GM12878 (cell line): ENCODE measurements at regions not wholly inside any gene's neighbourhood (a gene's known extent, or its start where the extent isn't known, plus 50 kb on each side); places are given as distances from the start of the nearest gene placed in this dataset.

Source experiments
- ATAC-seq: fragments of 200-7000 bp; cut with Tn5 transposase; 3 replicates; pipeline ENCODE4 v1.9.1; 2020; ENCODE audit warnings: mild to moderate bottlenecking, moderate library complexity
- BruUV-seq: library from RNA; stranded (reverse); fragments of 400-500 nt; replicated peaks from 2 replicates; lab custom pipeline; 2021; lab: Mats Ljungman, UMichigan
- CTCF ChIA-PET: fragments of 300-600 bp; sonication (Branson Sonifier 250); formaldehyde crosslinking; extraction: SDS; loops from one replicate; lab custom pipeline; 2021; ENCODE audit warnings: inconsistent platforms; lab: Yijun Ruan, JAX
- POLR2A ChIA-PET: fragments of 350-600 bp; formaldehyde crosslinking; extraction: SDS; loops from one replicate; lab custom pipeline; 2021; ENCODE audit warnings: inconsistent platforms; lab: Charles Lee
- RAD21 ChIA-PET: fragments of 300-600 bp; sonication (Branson Sonifier 250); formaldehyde crosslinking; loops from one replicate; lab custom pipeline; 2023; ENCODE audit warnings: antibody characterized with exemption; ENCODE audit not compliant: unreplicated experiment; lab: Charles Lee
- SMC1A ChIA-PET: fragments of 300-600 bp; sonication (Branson Sonifier 250); formaldehyde crosslinking; loops from one replicate; lab custom pipeline; 2023; ENCODE audit not compliant: unreplicated experiment, uncharacterized antibody; lab: Charles Lee
- DNase-seq: peaks from one replicate; pipeline ENCODE4 v3.0.0-alpha.2; 2011; ENCODE audit warnings: low read depth, low spot score
- FAIRE-seq: peaks from 3 replicates; lab custom pipeline; 2011; peaks lifted over from hg19 to GRCh38; lab: Jason Lieb, UNC
- H2AFZ ChIP-seq: 2 replicates; pipeline ENCODE4 v1.6.0; 2011; ENCODE audit warnings: low read depth, low read length, control low read depth; ENCODE audit not compliant: control insufficient read depth
- H3K27ac ChIP-seq: 2 replicates; pipeline ENCODE4 v1.5.1; 2011; ENCODE audit warnings: control low read depth; ENCODE audit not compliant: control insufficient read depth, insufficient read depth
- H3K27me3 ChIP-seq, 2 experiments: replicated peaks in 1 of 2; 2 replicates each; pipeline versions ENCODE4 v1.6.0 to v1.6.1; 2011; ENCODE audit warnings: low read length in 1 of 2; ENCODE audit not compliant: control insufficient read depth in 2 of 2, insufficient read depth in 2 of 2
- H3K36me3 ChIP-seq, 2 experiments: 2 replicates each; pipeline ENCODE4 v1.5.1; 2011; ENCODE audit warnings: low read length in 1 of 2; ENCODE audit not compliant: control insufficient read depth in 2 of 2, insufficient read depth in 2 of 2
- H3K4me1 ChIP-seq: 2 replicates; pipeline ENCODE4 v1.6.1; 2011; ENCODE audit warnings: mild to moderate bottlenecking, low read length, moderate library complexity, mixed read lengths; ENCODE audit not compliant: control insufficient read depth, insufficient read depth
- H3K4me2 ChIP-seq: 2 replicates; pipeline ENCODE4 v1.6.0; 2011; ENCODE audit warnings: control low read depth; ENCODE audit not compliant: control insufficient read depth, insufficient read depth
- H3K4me3 ChIP-seq: fragments of 200-600 bp; sonication (generic); 2 replicates; pipeline ENCODE4 v1.5.1; 2016
- H3K79me2 ChIP-seq: 2 replicates; pipeline ENCODE4 v1.6.0; 2011; ENCODE audit warnings: low read length; ENCODE audit not compliant: control insufficient read depth, insufficient read depth
- H3K9ac ChIP-seq: 2 replicates; pipeline ENCODE4 v1.8.0; 2011; ENCODE audit warnings: low read length, control low read depth, mixed read lengths; ENCODE audit not compliant: control insufficient read depth, insufficient read depth
- H3K9me3 ChIP-seq: replicated peaks from 3 replicates; pipeline ENCODE4 v1.5.1; 2011; ENCODE audit warnings: mild to moderate bottlenecking, low read length; ENCODE audit not compliant: control insufficient read depth, insufficient read depth
- H4K20me1 ChIP-seq: 2 replicates; pipeline ENCODE4 v1.6.0; 2011; ENCODE audit not compliant: control insufficient read depth, insufficient read depth
- BCLAF1 ChIP-seq: fragments of 450-650 bp; IDR thresholded peaks from 2 replicates; pipeline ENCODE4 v1.6.1; 2017; ENCODE audit warnings: antibody characterized with exemption, mild to moderate bottlenecking, moderate library complexity
- BHLHE40 ChIP-seq, 2 experiments: fragments of 450-650 bp in 1 of 2; IDR thresholded peaks; 2 replicates each; pipeline ENCODE4 v1.6.1; 2011 to 2017; ENCODE audit warnings: low read depth in 2 of 2, borderline replicate concordance in 1 of 2, improper control_type of control experiment in 1 of 2, low read length in 1 of 2, mild to moderate bottlenecking in 1 of 2
- DPF2 ChIP-seq: fragments of 450-650 bp; IDR thresholded peaks from 2 replicates; pipeline ENCODE4 v1.6.1; 2017; ENCODE audit warnings: mild to moderate bottlenecking
- EGR1 ChIP-seq, 2 experiments: IDR thresholded peaks; 1 replicate in 1 of 2; 2 replicates in 1 of 2; pipeline ENCODE4 v1.6.1; 2011 to 2012; ENCODE audit warnings: low read depth in 2 of 2, low read length in 2 of 2, borderline replicate concordance in 1 of 2, mild to moderate bottlenecking in 1 of 2, moderate library complexity in 1 of 2
- EP300 ChIP-seq, 2 experiments: fragments of 150-350 bp in 1 of 2; IDR thresholded peaks; 2 replicates each; pipeline ENCODE4 v1.6.1; 2011 to 2012; ENCODE audit warnings: low read depth in 2 of 2, low read length in 2 of 2, borderline replicate concordance in 1 of 2, improper control_type of control experiment in 1 of 2, inconsistent platforms in 1 of 2; ENCODE audit not compliant: control insufficient read depth in 1 of 2
- IKZF2 ChIP-seq, 2 experiments: fragments of 450-650 bp; IDR thresholded peaks; 2 replicates each; pipeline ENCODE4 v1.6.1; 2017; ENCODE audit warnings: mild to moderate bottlenecking in 2 of 2, moderate library complexity in 2 of 2
- IRF5 ChIP-seq: fragments of 450-650 bp; IDR thresholded peaks from 2 replicates; pipeline ENCODE4 v1.6.1; 2017; ENCODE audit warnings: borderline replicate concordance
- MAX ChIP-seq: IDR thresholded peaks from 2 replicates; pipeline ENCODE4 v1.6.1; 2012; ENCODE audit warnings: low read depth, low read length, improper control_type of control experiment
- NR2C2 ChIP-seq: IDR thresholded peaks from 2 replicates; pipeline ENCODE4 v1.6.1; 2011; ENCODE audit warnings: borderline replicate concordance, low read depth; ENCODE audit not compliant: control insufficient read depth, insufficient read length
- PRDM15 ChIP-seq: fragments of 450-650 bp; formaldehyde crosslinking; IDR thresholded peaks from 2 replicates; pipeline ENCODE4 v1.4.0; 2020; ENCODE audit warnings: mild to moderate bottlenecking, moderate library complexity
- RCOR1 ChIP-seq: conservative IDR thresholded peaks from 2 replicates; pipeline ENCODE4 v1.6.1; 2012; ENCODE audit warnings: low read depth, low read length, improper control_type of control experiment
- SPI1 ChIP-seq: IDR thresholded peaks from 2 replicates; pipeline ENCODE4 v1.6.1; 2011; ENCODE audit warnings: low read depth, mild to moderate bottlenecking, low read length, moderate library complexity, borderline replicate concordance; ENCODE audit not compliant: insufficient read depth
- TBL1XR1 ChIP-seq: IDR thresholded peaks from 2 replicates; pipeline ENCODE4 v1.6.1; 2012; ENCODE audit warnings: low read depth, low read length, improper control_type of control experiment
- TCF3 ChIP-seq: IDR thresholded peaks from 2 replicates; pipeline ENCODE4 v1.6.1; 2012; ENCODE audit warnings: low read depth, mild to moderate bottlenecking, low read length, borderline replicate concordance; ENCODE audit not compliant: insufficient read depth
- WRNIP1 ChIP-seq: IDR thresholded peaks from 2 replicates; pipeline ENCODE4 v1.6.1; 2011; ENCODE audit warnings: low read depth, low read length, improper control_type of control experiment, borderline replicate concordance
- WGBS: methylation state at CpG from one replicate; pipeline ENCODE4 v1.1.6; 2016; ENCODE audit warnings: low lambda C conversion rate; ENCODE audit not compliant: insufficient replicate concordance, insufficient coverage; ENCODE audit errors: missing lambda C conversion rate; 5-methylcytosine and 5-hydroxymethylcytosine counted together
- in situ Hi-C: fragments of 300-500 bp; cut with MboI; formaldehyde crosslinking; loops from 9 replicates; pipeline ENCODE4 v1.14.3; 2018; ENCODE audit warnings: mixed read lengths
- intact Hi-C: fragments of 100-400 bp; cut with micrococcal nuclease; formaldehyde crosslinking; loops from one replicate; pipeline ENCODE4 v1.14.2; 2022; ENCODE audit not compliant: unreplicated experiment

- TF ChIP-seq RCOR1, result no peak
- TF ChIP-seq BHLHE40 (IDR thresholded peaks at IDR 0.05; ENCODE audit: borderline replicate concordance in 1 of 2, low read depth in 2 of 2, low read length in 1 of 2), result no peak
- TF ChIP-seq MAX, result no peak
- no peak for TF ChIP-seq IKZF2 (IDR thresholded peaks at IDR 0.05)
Measured at GRCh38 chr4:14294611-14295010, 667.1 kb upstream of the BOD1L1 start (continued).

GRCh38 chr4:14299166-14299565, 671.6 kb upstream of the BOD1L1 start:
- no peak overlapping the region for H2AFZ ChIP-seq
- H3K4me1 ChIP-seq, result no peaks in the 10 kb centered on the region
- ChIA-PET CTCF (no interaction called here), SMC1A (no interaction called here), POLR2A (no interaction called here), RAD21 (no interaction called here)
- intact Hi-C loops, result no loop called here
- no peaks in the 10 kb centered on the region for H3K36me3 ChIP-seq
- DNase-seq (no peak), FAIRE-seq (no peak), ATAC-seq (no peak)
- in situ Hi-C loops, result no loop called here
- H4K20me1 ChIP-seq, result no peaks in the 10 kb centered on the region
- H3K9ac ChIP-seq, result no peak overlapping the region
- WGBS, result 46% methylated on average over 2 of the region's 2 CpGs
- BruUV-seq, result no TSS peak
- H3K9me3 ChIP-seq, result no peaks in the 10 kb centered on the region
- no peak overlapping the region for H3K4me3 ChIP-seq
- no peaks in the 10 kb centered on the region for H3K79me2 ChIP-seq
- no peak overlapping the region for H3K4me2 ChIP-seq
- H3K27ac ChIP-seq, result no peak overlapping the region
- H3K27me3 ChIP-seq, result no peaks in the 10 kb centered on the region
- TF ChIP-seq EGR1 (IDR thresholded peaks at IDR 0.05; ENCODE audit: borderline replicate concordance in 1 of 2, low read depth in 2 of 2, low read length in 2 of 2), result no peak
- no peak for TF ChIP-seq TCF3
- no peak for TF ChIP-seq IKZF2 (IDR thresholded peaks at IDR 0.05)
- TF ChIP-seq SPI1, result no peak
- no peak for TF ChIP-seq NR2C2
- TF ChIP-seq EP300 (IDR thresholded peaks at IDR 0.05; ENCODE audit: borderline replicate concordance in 1 of 2, control insufficient read depth in 1 of 2, low read depth in 2 of 2, low read length in 2 of 2), result no peak
- TF ChIP-seq IRF5, result no peak
- no peak for TF ChIP-seq TBL1XR1
- TF ChIP-seq DPF2, result no peak
- TF ChIP-seq PRDM15, result no peak
- no peak for TF ChIP-seq WRNIP1
- no peak for TF ChIP-seq BCLAF1
